Naive thymus-derived CD8-positive, alpha-beta T cell (primary cell): ENCODE measurements at regions not wholly inside any gene's neighbourhood (a gene's known extent, or its start where the extent isn't known, plus 50 kb on each side); places are given as distances from the start of the nearest gene placed in this dataset.

Source experiments
- ATAC-seq, 2 donors: fragments of 150-1000 bp; cut with Tn5 transposase in 1 of 2; sonication (Bioruptor Pico), chemical (Tn5 transposase) in 1 of 2; 1 replicate in 1 of 2; 2 replicates in 1 of 2; pipeline ENCODE4 v1.10.0; 2021; ENCODE audit warnings: mild to moderate bottlenecking in 2 of 2, moderate library complexity in 2 of 2
- POLR2A ChIA-PET: fragments of 350-600 bp; sonication (Branson Sonifier 250); formaldehyde crosslinking; loops from one replicate; lab custom pipeline; 2021; ENCODE audit warnings: antibody characterized with exemption; lab: Charles Lee
- DNase-seq, 10 donors: peaks; one replicate each; pipeline versions ENCODE4 v3.0.0 to v3.0.0-alpha.2; 2020 to 2022
- H3K27ac Mint-ChIP-seq, 10 donors: one replicate each; pipeline ENCODE4 v1.8.0; 2020 to 2022; ENCODE audit warnings: mild to moderate bottlenecking in 10 of 10, mixed read lengths in 10 of 10, moderate library complexity in 4 of 10, inconsistent platforms in 1 of 10
- H3K27me3 Mint-ChIP-seq, 5 donors: one replicate each; pipeline ENCODE4 v1.8.0; 2021 to 2022; ENCODE audit warnings: mixed read lengths in 5 of 5
- H3K36me3 Mint-ChIP-seq, 3 donors: one replicate each; pipeline ENCODE4 v1.8.0; 2020 to 2022; ENCODE audit warnings: mixed read lengths in 3 of 3, mild to moderate bottlenecking in 2 of 3, inconsistent platforms in 1 of 3
- H3K4me1 Mint-ChIP-seq, 4 donors: one replicate each; pipeline ENCODE4 v1.8.0; 2021 to 2022; ENCODE audit warnings: mixed read lengths in 4 of 4
- H3K4me3 Mint-ChIP-seq, 10 donors: one replicate each; pipeline ENCODE4 v1.8.0; 2020 to 2022; ENCODE audit warnings: mild to moderate bottlenecking in 10 of 10, mixed read lengths in 10 of 10, moderate library complexity in 6 of 10, inconsistent platforms in 1 of 10
- H3K9me3 Mint-ChIP-seq, 9 donors: one replicate each; pipeline ENCODE4 v1.8.0; 2020 to 2022; ENCODE audit warnings: mixed read lengths in 9 of 9, mild to moderate bottlenecking in 3 of 9, inconsistent platforms in 1 of 9, moderate library complexity in 1 of 9

GRCh38 chr2:164102366-164102765, 366.6 kb upstream of the FIGN start:
- DNase-seq, result no peak
- no peak overlapping the region for H3K4me3 Mint-ChIP-seq
- POLR2A ChIA-PET, result no interaction called here
- peaks cover 0 to 31% (median 2%) of the 10 kb centered on the region in 9 donors for H3K9me3 Mint-ChIP-seq
- H3K27ac Mint-ChIP-seq, result no peak overlapping the region
- H3K36me3 Mint-ChIP-seq, result no peaks in the 10 kb centered on the region
- H3K4me1 Mint-ChIP-seq, result no peaks in the 10 kb centered on the region
- ATAC-seq, result no peak
- no peaks in the 10 kb centered on the region for H3K27me3 Mint-ChIP-seq

GRCh38 chr2:164091673-164092072, 355.9 kb upstream of the FIGN start:
- POLR2A ChIA-PET, result no interaction called here
- Mint-ChIP-seq H3K27ac (no peak overlapping the region), H3K4me1 (no peaks in the 10 kb centered on the region), H3K27me3 (no peaks in the 10 kb centered on the region), H3K9me3 (peaks cover 0 to 18% (median 6%) of the 10 kb centered on the region in 9 donors), H3K4me3 (no peak overlapping the region), H3K36me3 (peaks cover 0 to 4% (median 0%) of the 10 kb centered on the region in 3 donors)
- no peak for DNase-seq
- ATAC-seq, result no peak

GRCh38 chr2:164090533-164090932, 354.7 kb upstream of the FIGN start:
- Mint-ChIP-seq H3K9me3 (peaks cover 0 to 18% (median 6%) of the 10 kb centered on the region in 9 donors), H3K27me3 (no peaks in the 10 kb centered on the region), H3K4me1 (no peaks in the 10 kb centered on the region), H3K27ac (no peak overlapping the region), H3K4me3 (no peak overlapping the region), H3K36me3 (no peaks in the 10 kb centered on the region)
- POLR2A ChIA-PET, result no interaction called here
- ATAC-seq (no peak), DNase-seq (no peak)

- ATAC-seq, result no peak
- H3K27ac Mint-ChIP-seq, result no peak overlapping the region
- DNase-seq, result no peak
- no peaks in the 10 kb centered on the region for H3K36me3 Mint-ChIP-seq
- H3K27me3 Mint-ChIP-seq, result no peaks in the 10 kb centered on the region
- POLR2A ChIA-PET, result no interaction called here
- H3K4me1 Mint-ChIP-seq, result no peaks in the 10 kb centered on the region
- no peak overlapping the region for H3K4me3 Mint-ChIP-seq
- peaks cover 0 to 17% (median 3%) of the 10 kb centered on the region in 9 donors for H3K9me3 Mint-ChIP-seq
These were observed 348.3 kb upstream of the FIGN start for GRCh38 chr2:164084066-164084465.

- no peaks in the 10 kb centered on the region for H3K4me1 Mint-ChIP-seq
- H3K9me3 Mint-ChIP-seq, result peaks cover 0 to 8% (median under 1%) of the 10 kb centered on the region in 9 donors
- no peak overlapping the region for H3K4me3 Mint-ChIP-seq
- no peak for DNase-seq
- H3K27ac Mint-ChIP-seq, result no peak overlapping the region
- no peaks in the 10 kb centered on the region for H3K36me3 Mint-ChIP-seq
- POLR2A ChIA-PET, result no interaction called here
- ATAC-seq, result no peak
- H3K27me3 Mint-ChIP-seq, result no peaks in the 10 kb centered on the region
These were observed 344.7 kb upstream of the FIGN start for GRCh38 chr2:164080486-164080885.

- POLR2A ChIA-PET, result no interaction called here
- Mint-ChIP-seq H3K4me1 (no peaks in the 10 kb centered on the region), H3K36me3 (no peaks in the 10 kb centered on the region), H3K9me3 (peaks cover 0 to 7% (median 2%) of the 10 kb centered on the region in 9 donors), H3K27ac (no peak overlapping the region), H3K27me3 (no peaks in the 10 kb centered on the region), H3K4me3 (no peak overlapping the region)
- DNase-seq (no peak), ATAC-seq (no peak)
These were observed 343.4 kb upstream of the FIGN start for GRCh38 chr2:164079258-164079657.

- POLR2A ChIA-PET, result no interaction called here
- no peak for ATAC-seq
These were observed 342.6 kb upstream of the FIGN start for GRCh38 chr2:164078421-164078820.

GRCh38 chr2:164073101-164074074, 337.6 kb upstream of the FIGN start:
- DNase-seq, result no peak
- no peaks in the 10 kb centered on the region for H3K27me3 Mint-ChIP-seq
- H3K36me3 Mint-ChIP-seq, result no peaks in the 10 kb centered on the region
- ATAC-seq, result no peak
- POLR2A ChIA-PET, result no interaction called here
- H3K4me1 Mint-ChIP-seq, result no peaks in the 10 kb centered on the region
- H3K4me3 Mint-ChIP-seq, result no peak overlapping the region
- H3K27ac Mint-ChIP-seq, result no peak overlapping the region
- H3K9me3 Mint-ChIP-seq, result peaks cover 0 to 7% (median 2%) of the 10 kb centered on the region in 9 donors

More at GRCh38 chr2:164078421-164078820, 342.6 kb upstream of the FIGN start:
- no peak overlapping the region for H3K27ac Mint-ChIP-seq
- no peaks in the 10 kb centered on the region for H3K27me3 Mint-ChIP-seq
- peaks cover 0 to 7% (median 2%) of the 10 kb centered on the region in 9 donors for H3K9me3 Mint-ChIP-seq
- H3K4me1 Mint-ChIP-seq, result no peaks in the 10 kb centered on the region
- no peaks in the 10 kb centered on the region for H3K36me3 Mint-ChIP-seq
- H3K4me3 Mint-ChIP-seq, result no peak overlapping the region
- no peak for DNase-seq

- ATAC-seq (no peak), DNase-seq (no peak)
- POLR2A ChIA-PET, result no interaction called here
- Mint-ChIP-seq H3K27ac (no peak overlapping the region), H3K4me3 (no peak overlapping the region), H3K36me3 (no peaks in the 10 kb centered on the region), H3K4me1 (no peaks in the 10 kb centered on the region), H3K9me3 (peaks cover 0 to 7% (median 0%) of the 10 kb centered on the region in 9 donors), H3K27me3 (no peaks in the 10 kb centered on the region)
These were observed 333.7 kb upstream of the FIGN start for GRCh38 chr2:164069540-164069939.

- Mint-ChIP-seq H3K9me3 (peaks cover 0 to 5% (median 0%) of the 10 kb centered on the region in 9 donors), H3K4me3 (no peak overlapping the region), H3K27ac (no peak overlapping the region), H3K36me3 (no peaks in the 10 kb centered on the region), H3K4me1 (no peaks in the 10 kb centered on the region), H3K27me3 (no peaks in the 10 kb centered on the region)
- ATAC-seq (no peak), DNase-seq (no peak)
- POLR2A ChIA-PET, result no interaction called here
These were observed 332.3 kb upstream of the FIGN start for GRCh38 chr2:164068063-164068462.

GRCh38 chr2:164066095-164066494, 330.3 kb upstream of the FIGN start:
- DNase-seq (no peak), ATAC-seq (no peak)
- Mint-ChIP-seq H3K27ac (no peak overlapping the region), H3K4me3 (no peak overlapping the region), H3K4me1 (no peaks in the 10 kb centered on the region), H3K27me3 (no peaks in the 10 kb centered on the region), H3K9me3 (peaks cover 0 to 5% (median 0%) of the 10 kb centered on the region in 9 donors), H3K36me3 (no peaks in the 10 kb centered on the region)
- POLR2A ChIA-PET, result no interaction called here

- POLR2A ChIA-PET, result no interaction called here
- H3K36me3 Mint-ChIP-seq, result no peaks in the 10 kb centered on the region
These were observed 329.2 kb upstream of the FIGN start for GRCh38 chr2:164065038-164065437.

GRCh38 chr2:164061129-164061746, 325.4 kb upstream of the FIGN start:
- no peak for DNase-seq
- POLR2A ChIA-PET, result no interaction called here
- Mint-ChIP-seq H3K27me3 (no peaks in the 10 kb centered on the region), H3K27ac (no peak overlapping the region), H3K9me3 (no peaks in the 10 kb centered on the region), H3K4me1 (no peaks in the 10 kb centered on the region), H3K4me3 (no peak overlapping the region), H3K36me3 (no peaks in the 10 kb centered on the region)
- ATAC-seq, result no peak

More at GRCh38 chr2:164065038-164065437, 329.2 kb upstream of the FIGN start:
- ATAC-seq (no peak), DNase-seq (no peak)
- no peaks in the 10 kb centered on the region for H3K27me3 Mint-ChIP-seq
- H3K4me1 Mint-ChIP-seq, result no peaks in the 10 kb centered on the region
- no peak overlapping the region for H3K27ac Mint-ChIP-seq
- H3K4me3 Mint-ChIP-seq, result no peak overlapping the region
- peaks cover 0 to 5% (median 0%) of the 10 kb centered on the region in 9 donors for H3K9me3 Mint-ChIP-seq
